WTC11 (cell line): ENCODE measurements at regions not wholly inside any gene's neighbourhood (a gene's known extent, or its start where the extent isn't known, plus 50 kb on each side); places are given as distances from the start of the nearest gene placed in this dataset.

Source experiments
- ATAC-seq: fragments of 200-7000 bp; cut with Tn5 transposase; 2 replicates; pipeline ENCODE4 v1.10.0; 2021; ENCODE audit warnings: mild to moderate bottlenecking, moderate library complexity
- CTCF ChIA-PET: fragments of 300-600 bp; sonication (Branson Sonifier 250); formaldehyde crosslinking; loops from one replicate; lab custom pipeline; 2021; ENCODE audit warnings: antibody characterized with exemption; lab: Charles Lee
- POLR2A ChIA-PET: fragments of 350-600 bp; sonication (Branson Sonifier 250); formaldehyde crosslinking; loops from one replicate; lab custom pipeline; 2021; ENCODE audit warnings: antibody characterized with exemption; lab: Charles Lee
- DNase-seq: peaks from one replicate; pipeline ENCODE4 v3.0.0; 2021; ENCODE audit warnings: low spot score
- H3K27ac Mint-ChIP-seq: 2 replicates; pipeline ENCODE4 v1.8.0; 2021; ENCODE audit warnings: mixed read lengths
- H3K27me3 Mint-ChIP-seq: 2 replicates; pipeline ENCODE4 v1.8.0; 2021; ENCODE audit warnings: low read depth, mild to moderate bottlenecking, moderate library complexity, mixed read lengths
- H3K36me3 Mint-ChIP-seq: 2 replicates; pipeline ENCODE4 v1.8.0; 2021; ENCODE audit warnings: mixed read lengths
- H3K4me1 Mint-ChIP-seq: 2 replicates; pipeline ENCODE4 v1.8.0; 2022; ENCODE audit warnings: mixed read lengths
- H3K4me3 Mint-ChIP-seq: 2 replicates; pipeline ENCODE4 v1.8.0; 2021; ENCODE audit warnings: mild to moderate bottlenecking, moderate library complexity, mixed read lengths
- H3K9me3 Mint-ChIP-seq: 2 replicates; pipeline ENCODE4 v1.8.0; 2021; ENCODE audit warnings: mixed read lengths
- EMX1 ChIP-seq: fragments of 250-450 bp; sonication (Bioruptor Pico); IDR thresholded peaks from 2 replicates; pipeline ENCODE4 v1.8.0; 2021; ENCODE audit warnings: mild to moderate bottlenecking
- FOXK1 ChIP-seq: sonication (generic); formaldehyde crosslinking; IDR thresholded peaks from 2 replicates; pipeline ENCODE4 v1.8.0; 2022; ENCODE audit warnings: mild to moderate bottlenecking, moderate library complexity, missing genetic modification reagents
- KAT7 ChIP-seq: sonication (generic); formaldehyde crosslinking; IDR thresholded peaks from 2 replicates; pipeline ENCODE4 v1.8.1; 2023; ENCODE audit warnings: missing genetic modification reagents, mild to moderate bottlenecking, borderline replicate concordance
- MXD4 ChIP-seq: fragments of 250-450 bp; sonication (Bioruptor Pico); IDR thresholded peaks from 2 replicates; pipeline ENCODE4 v1.8.0; 2021; ENCODE audit warnings: mild to moderate bottlenecking, moderate library complexity, borderline replicate concordance
- NFE2L1 ChIP-seq: sonication (generic); formaldehyde crosslinking; IDR thresholded peaks from 2 replicates; pipeline ENCODE4 v1.8.1; 2023; ENCODE audit warnings: missing genetic modification reagents
- NFYB ChIP-seq: sonication (generic); formaldehyde crosslinking; conservative IDR thresholded peaks from 2 replicates; pipeline ENCODE4 v1.8.0; 2022; ENCODE audit warnings: low read depth, missing genetic modification reagents
- NR2C2 ChIP-seq: sonication (generic); formaldehyde crosslinking; IDR thresholded peaks from 2 replicates; pipeline ENCODE4 v1.8.0; 2022; ENCODE audit warnings: mild to moderate bottlenecking, missing genetic modification reagents
- PRRX2 ChIP-seq: fragments of 250-450 bp; sonication (Bioruptor Pico); IDR thresholded peaks from 2 replicates; pipeline ENCODE4 v1.8.0; 2021; ENCODE audit warnings: mild to moderate bottlenecking
- RELA ChIP-seq: sonication (generic); formaldehyde crosslinking; IDR thresholded peaks from 2 replicates; pipeline ENCODE4 v1.8.1; 2022; ENCODE audit warnings: missing genetic modification reagents, mild to moderate bottlenecking, borderline replicate concordance
- SMAD4 ChIP-seq: sonication (generic); formaldehyde crosslinking; IDR thresholded peaks from 2 replicates; pipeline ENCODE4 v1.8.0; 2022; ENCODE audit warnings: mild to moderate bottlenecking, missing genetic modification reagents
- SOX15 ChIP-seq: fragments of 250-450 bp; sonication (Bioruptor Pico); IDR thresholded peaks from 2 replicates; pipeline ENCODE4 v1.9.0; 2021; ENCODE audit warnings: mild to moderate bottlenecking
- TEAD4 ChIP-seq: sonication (generic); formaldehyde crosslinking; IDR thresholded peaks from 2 replicates; pipeline ENCODE4 v1.8.0; 2022; ENCODE audit warnings: mild to moderate bottlenecking, missing genetic modification reagents
- TP53 ChIP-seq: sonication (generic); formaldehyde crosslinking; IDR thresholded peaks from 2 replicates; pipeline ENCODE4 v1.8.1; 2023; ENCODE audit warnings: mild to moderate bottlenecking, missing genetic modification reagents
- ZBTB21 ChIP-seq: sonication (generic); formaldehyde crosslinking; IDR thresholded peaks from 2 replicates; pipeline ENCODE4 v1.8.1; 2023; ENCODE audit warnings: mild to moderate bottlenecking, missing genetic modification reagents, borderline replicate concordance
- ZNF317 ChIP-seq: sonication (generic); formaldehyde crosslinking; IDR thresholded peaks from 2 replicates; pipeline ENCODE4 v1.8.1; 2023; ENCODE audit warnings: low read depth, mild to moderate bottlenecking, moderate library complexity, missing genetic modification reagents, borderline replicate concordance
- ZNF396 ChIP-seq: fragments of 250-450 bp; sonication (Bioruptor Pico); IDR thresholded peaks from 2 replicates; pipeline ENCODE4 v1.8.0; 2021; ENCODE audit warnings: mild to moderate bottlenecking, moderate library complexity, borderline replicate concordance
- TF ChIP-seq, protein P1 (sequence below): fragments of 250-450 bp; sonication (Bioruptor Pico); IDR thresholded peaks from 2 replicates; pipeline ENCODE4 v1.9.0; 2021; ENCODE audit warnings: mild to moderate bottlenecking
- TF ChIP-seq, protein P2 (sequence below): sonication (generic); formaldehyde crosslinking; IDR thresholded peaks from 2 replicates; pipeline ENCODE4 v1.8.0; 2023; ENCODE audit warnings: mild to moderate bottlenecking, missing genetic modification reagents
- TF ChIP-seq, protein P3 (sequence below): sonication (generic); formaldehyde crosslinking; IDR thresholded peaks from 2 replicates; pipeline ENCODE4 v1.8.1; 2022; ENCODE audit warnings: missing genetic modification reagents, borderline replicate concordance
- TF ChIP-seq, protein P4 (sequence below): fragments of 250-450 bp; sonication (Bioruptor Pico); IDR thresholded peaks from 2 replicates; pipeline ENCODE4 v1.9.0; 2021; ENCODE audit warnings: mild to moderate bottlenecking, borderline replicate concordance
- TF ChIP-seq, protein P5 (sequence below): sonication (generic); formaldehyde crosslinking; IDR thresholded peaks from 2 replicates; pipeline ENCODE4 v1.8.1; 2023; ENCODE audit warnings: mild to moderate bottlenecking, missing genetic modification reagents, moderate library complexity
- TF ChIP-seq, protein P6 (sequence below): fragments of 250-450 bp; sonication (Bioruptor Pico); IDR thresholded peaks from 2 replicates; pipeline ENCODE4 v1.9.0; 2021; ENCODE audit warnings: moderate library complexity, mild to moderate bottlenecking, inconsistent platforms, borderline replicate concordance

DNA sequence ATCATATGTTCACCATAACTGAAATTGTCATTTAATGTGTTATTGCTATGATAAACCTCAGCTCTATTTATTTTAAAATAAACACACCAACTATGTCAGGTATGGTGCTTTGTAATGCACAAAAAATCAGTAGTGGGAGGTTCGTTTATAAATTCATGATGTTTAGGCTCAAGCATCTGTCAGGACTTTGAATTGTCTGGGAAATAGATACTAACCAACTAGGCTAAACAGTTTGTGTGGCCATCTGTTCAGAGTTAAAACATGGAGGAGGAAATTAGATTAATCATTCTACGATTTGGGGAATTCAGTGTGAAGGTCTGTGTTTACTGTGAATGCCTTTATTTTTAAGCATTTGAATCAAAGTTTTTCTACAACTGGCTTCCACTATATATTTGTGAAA, 212.6 kb upstream of the FZD8 start (continued):
- TF ChIP-seq, protein P1, sequence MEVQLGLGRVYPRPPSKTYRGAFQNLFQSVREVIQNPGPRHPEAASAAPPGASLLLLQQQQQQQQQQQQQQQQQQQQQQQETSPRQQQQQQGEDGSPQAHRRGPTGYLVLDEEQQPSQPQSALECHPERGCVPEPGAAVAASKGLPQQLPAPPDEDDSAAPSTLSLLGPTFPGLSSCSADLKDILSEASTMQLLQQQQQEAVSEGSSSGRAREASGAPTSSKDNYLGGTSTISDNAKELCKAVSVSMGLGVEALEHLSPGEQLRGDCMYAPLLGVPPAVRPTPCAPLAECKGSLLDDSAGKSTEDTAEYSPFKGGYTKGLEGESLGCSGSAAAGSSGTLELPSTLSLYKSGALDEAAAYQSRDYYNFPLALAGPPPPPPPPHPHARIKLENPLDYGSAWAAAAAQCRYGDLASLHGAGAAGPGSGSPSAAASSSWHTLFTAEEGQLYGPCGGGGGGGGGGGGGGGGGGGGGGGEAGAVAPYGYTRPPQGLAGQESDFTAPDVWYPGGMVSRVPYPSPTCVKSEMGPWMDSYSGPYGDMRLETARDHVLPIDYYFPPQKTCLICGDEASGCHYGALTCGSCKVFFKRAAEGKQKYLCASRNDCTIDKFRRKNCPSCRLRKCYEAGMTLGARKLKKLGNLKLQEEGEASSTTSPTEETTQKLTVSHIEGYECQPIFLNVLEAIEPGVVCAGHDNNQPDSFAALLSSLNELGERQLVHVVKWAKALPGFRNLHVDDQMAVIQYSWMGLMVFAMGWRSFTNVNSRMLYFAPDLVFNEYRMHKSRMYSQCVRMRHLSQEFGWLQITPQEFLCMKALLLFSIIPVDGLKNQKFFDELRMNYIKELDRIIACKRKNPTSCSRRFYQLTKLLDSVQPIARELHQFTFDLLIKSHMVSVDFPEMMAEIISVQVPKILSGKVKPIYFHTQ (CRISPR knock-in tag): no peak
- TF ChIP-seq TP53 (CRISPR knock-in tag) (no peak), SMAD4 (CRISPR knock-in tag) (no peak), PRRX2 (CRISPR knock-in tag) (no peak), SOX15 (no peak)
- TF ChIP-seq, protein P2, sequence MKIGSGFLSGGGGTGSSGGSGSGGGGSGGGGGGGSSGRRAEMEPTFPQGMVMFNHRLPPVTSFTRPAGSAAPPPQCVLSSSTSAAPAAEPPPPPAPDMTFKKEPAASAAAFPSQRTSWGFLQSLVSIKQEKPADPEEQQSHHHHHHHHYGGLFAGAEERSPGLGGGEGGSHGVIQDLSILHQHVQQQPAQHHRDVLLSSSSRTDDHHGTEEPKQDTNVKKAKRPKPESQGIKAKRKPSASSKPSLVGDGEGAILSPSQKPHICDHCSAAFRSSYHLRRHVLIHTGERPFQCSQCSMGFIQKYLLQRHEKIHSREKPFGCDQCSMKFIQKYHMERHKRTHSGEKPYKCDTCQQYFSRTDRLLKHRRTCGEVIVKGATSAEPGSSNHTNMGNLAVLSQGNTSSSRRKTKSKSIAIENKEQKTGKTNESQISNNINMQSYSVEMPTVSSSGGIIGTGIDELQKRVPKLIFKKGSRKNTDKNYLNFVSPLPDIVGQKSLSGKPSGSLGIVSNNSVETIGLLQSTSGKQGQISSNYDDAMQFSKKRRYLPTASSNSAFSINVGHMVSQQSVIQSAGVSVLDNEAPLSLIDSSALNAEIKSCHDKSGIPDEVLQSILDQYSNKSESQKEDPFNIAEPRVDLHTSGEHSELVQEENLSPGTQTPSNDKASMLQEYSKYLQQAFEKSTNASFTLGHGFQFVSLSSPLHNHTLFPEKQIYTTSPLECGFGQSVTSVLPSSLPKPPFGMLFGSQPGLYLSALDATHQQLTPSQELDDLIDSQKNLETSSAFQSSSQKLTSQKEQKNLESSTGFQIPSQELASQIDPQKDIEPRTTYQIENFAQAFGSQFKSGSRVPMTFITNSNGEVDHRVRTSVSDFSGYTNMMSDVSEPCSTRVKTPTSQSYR (CRISPR knock-in tag): no peak
- TF ChIP-seq, protein P3, sequence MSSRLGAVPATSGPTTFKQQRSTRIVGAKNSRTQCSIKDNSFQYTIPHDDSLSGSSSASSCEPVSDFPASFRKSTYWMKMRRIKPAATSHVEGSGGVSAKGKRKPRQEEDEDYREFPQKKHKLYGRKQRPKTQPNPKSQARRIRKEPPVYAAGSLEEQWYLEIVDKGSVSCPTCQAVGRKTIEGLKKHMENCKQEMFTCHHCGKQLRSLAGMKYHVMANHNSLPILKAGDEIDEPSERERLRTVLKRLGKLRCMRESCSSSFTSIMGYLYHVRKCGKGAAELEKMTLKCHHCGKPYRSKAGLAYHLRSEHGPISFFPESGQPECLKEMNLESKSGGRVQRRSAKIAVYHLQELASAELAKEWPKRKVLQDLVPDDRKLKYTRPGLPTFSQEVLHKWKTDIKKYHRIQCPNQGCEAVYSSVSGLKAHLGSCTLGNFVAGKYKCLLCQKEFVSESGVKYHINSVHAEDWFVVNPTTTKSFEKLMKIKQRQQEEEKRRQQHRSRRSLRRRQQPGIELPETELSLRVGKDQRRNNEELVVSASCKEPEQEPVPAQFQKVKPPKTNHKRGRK: no peak

DNA sequence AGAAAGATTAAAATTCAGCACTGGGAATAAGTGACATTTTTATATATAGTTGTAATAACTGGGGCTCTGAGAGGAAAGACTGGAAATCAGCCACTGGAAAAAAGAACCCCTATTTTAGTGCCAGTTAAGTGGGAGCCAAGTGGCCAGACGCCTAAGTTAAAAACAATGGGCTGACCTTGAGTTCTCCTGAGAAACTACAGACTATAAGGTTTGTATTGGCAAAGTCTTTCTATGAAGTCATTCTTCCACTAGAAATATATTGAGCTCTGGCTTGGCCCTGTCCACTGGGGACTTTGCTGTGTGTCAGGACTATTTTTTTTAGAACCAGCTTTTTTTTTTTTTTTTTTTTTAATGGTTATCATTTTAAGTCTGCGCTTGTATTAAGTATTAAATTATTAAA, 210.6 kb upstream of the FZD8 start:
- Mint-ChIP-seq H3K4me3 (no peak overlapping the region), H3K27ac (no peak overlapping the region), H3K4me1 (peaks cover 24% of the 10 kb centered on the region), H3K9me3 (no peaks in the 10 kb centered on the region), H3K27me3 (no peaks in the 10 kb centered on the region), H3K36me3 (no peaks in the 10 kb centered on the region)
- ATAC-seq (no peak), DNase-seq (no peak)
- CTCF ChIA-PET: interaction anchor here (0.6 kb wide), 1 partner anchor 23 kb away, joined by 3 read pairs; no protein-coding TSS in a partner anchor
- POLR2A ChIA-PET: no interaction called here
- no peak for TF ChIP-seq TEAD4 (CRISPR knock-in tag)
- TF ChIP-seq RELA (CRISPR knock-in tag): no peak
- TF ChIP-seq, protein P4, sequence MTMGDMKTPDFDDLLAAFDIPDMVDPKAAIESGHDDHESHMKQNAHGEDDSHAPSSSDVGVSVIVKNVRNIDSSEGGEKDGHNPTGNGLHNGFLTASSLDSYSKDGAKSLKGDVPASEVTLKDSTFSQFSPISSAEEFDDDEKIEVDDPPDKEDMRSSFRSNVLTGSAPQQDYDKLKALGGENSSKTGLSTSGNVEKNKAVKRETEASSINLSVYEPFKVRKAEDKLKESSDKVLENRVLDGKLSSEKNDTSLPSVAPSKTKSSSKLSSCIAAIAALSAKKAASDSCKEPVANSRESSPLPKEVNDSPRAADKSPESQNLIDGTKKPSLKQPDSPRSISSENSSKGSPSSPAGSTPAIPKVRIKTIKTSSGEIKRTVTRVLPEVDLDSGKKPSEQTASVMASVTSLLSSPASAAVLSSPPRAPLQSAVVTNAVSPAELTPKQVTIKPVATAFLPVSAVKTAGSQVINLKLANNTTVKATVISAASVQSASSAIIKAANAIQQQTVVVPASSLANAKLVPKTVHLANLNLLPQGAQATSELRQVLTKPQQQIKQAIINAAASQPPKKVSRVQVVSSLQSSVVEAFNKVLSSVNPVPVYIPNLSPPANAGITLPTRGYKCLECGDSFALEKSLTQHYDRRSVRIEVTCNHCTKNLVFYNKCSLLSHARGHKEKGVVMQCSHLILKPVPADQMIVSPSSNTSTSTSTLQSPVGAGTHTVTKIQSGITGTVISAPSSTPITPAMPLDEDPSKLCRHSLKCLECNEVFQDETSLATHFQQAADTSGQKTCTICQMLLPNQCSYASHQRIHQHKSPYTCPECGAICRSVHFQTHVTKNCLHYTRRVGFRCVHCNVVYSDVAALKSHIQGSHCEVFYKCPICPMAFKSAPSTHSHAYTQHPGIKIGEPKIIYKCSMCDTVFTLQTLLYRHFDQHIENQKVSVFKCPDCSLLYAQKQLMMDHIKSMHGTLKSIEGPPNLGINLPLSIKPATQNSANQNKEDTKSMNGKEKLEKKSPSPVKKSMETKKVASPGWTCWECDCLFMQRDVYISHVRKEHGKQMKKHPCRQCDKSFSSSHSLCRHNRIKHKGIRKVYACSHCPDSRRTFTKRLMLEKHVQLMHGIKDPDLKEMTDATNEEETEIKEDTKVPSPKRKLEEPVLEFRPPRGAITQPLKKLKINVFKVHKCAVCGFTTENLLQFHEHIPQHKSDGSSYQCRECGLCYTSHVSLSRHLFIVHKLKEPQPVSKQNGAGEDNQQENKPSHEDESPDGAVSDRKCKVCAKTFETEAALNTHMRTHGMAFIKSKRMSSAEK (CRISPR knock-in tag): no peak
- TF ChIP-seq ZNF317 (CRISPR knock-in tag): no peak
- no peak for TF ChIP-seq NFE2L1 (CRISPR knock-in tag)
- TF ChIP-seq, protein P5, sequence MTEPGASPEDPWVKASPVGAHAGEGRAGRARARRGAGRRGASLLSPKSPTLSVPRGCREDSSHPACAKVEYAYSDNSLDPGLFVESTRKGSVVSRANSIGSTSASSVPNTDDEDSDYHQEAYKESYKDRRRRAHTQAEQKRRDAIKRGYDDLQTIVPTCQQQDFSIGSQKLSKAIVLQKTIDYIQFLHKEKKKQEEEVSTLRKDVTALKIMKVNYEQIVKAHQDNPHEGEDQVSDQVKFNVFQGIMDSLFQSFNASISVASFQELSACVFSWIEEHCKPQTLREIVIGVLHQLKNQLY (CRISPR knock-in tag): no peak
- TF ChIP-seq, protein P3: no peak
- no peak for TF ChIP-seq ZBTB21 (CRISPR knock-in tag)
- TF ChIP-seq FOXK1: no peak
- TF ChIP-seq ZNF396 (CRISPR knock-in tag): no peak
- no peak for TF ChIP-seq EMX1 (CRISPR knock-in tag)
- no peak for TF ChIP-seq KAT7 (CRISPR knock-in tag)
- no peak for TF ChIP-seq MXD4
- TF ChIP-seq SMAD4 (CRISPR knock-in tag): no peak
- no peak for TF ChIP-seq NR2C2 (CRISPR knock-in tag)
- TF ChIP-seq, protein P6, sequence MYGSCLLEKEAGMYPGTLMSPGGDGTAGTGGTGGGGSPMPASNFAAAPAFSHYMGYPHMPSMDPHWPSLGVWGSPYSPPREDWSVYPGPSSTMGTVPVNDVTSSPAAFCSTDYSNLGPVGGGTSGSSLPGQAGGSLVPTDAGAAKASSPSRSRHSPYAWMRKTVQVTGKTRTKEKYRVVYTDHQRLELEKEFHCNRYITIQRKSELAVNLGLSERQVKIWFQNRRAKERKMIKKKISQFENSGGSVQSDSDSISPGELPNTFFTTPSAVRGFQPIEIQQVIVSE (CRISPR knock-in tag): no peak
- no peak for TF ChIP-seq NFYB (CRISPR knock-in tag)
